Activated T-helper 1 cell treated with Interleukin-2 at 50 U/mL for 16 hours (primary cell): ENCODE measurements at regions not wholly inside any gene's neighbourhood (a gene's known extent, or its start where the extent isn't known, plus 50 kb on each side); places are given as distances from the start of the nearest gene placed in this dataset.
"Not testable (repeated sequence)": the region's sequence is repeated elsewhere in the genome, so short reads cannot be mapped to it uniquely, and the experiment has no call there.

Experiments used
- DNase-seq: peaks from one replicate; pipeline ENCODE4 v3.0.0-alpha.2; 2020; ENCODE audit warnings: low read depth

DNA sequence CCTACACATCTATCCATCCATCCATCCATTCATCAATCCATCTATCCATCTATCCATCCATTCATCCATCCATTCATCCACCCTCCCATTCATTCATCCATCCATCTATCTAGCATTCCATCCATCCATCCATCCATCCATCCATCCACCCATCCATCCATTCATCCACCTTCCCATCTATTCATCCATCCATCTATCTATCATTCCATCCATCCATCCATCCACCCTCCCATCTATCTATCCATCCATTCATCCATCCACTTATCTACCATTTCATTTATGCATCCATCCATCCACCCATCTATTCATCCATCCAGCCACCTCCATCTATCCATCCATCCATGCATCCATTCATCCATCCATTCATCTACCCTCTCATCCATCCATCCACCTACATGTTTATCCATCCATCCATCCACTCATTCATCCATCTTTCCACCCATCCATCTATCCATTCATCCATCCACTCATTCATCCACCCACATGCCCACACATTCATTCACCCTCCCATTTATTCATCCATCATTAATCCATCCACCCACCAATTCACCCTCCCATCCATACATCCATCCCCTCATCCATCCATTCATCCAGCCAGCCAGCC lies 258.5 kb downstream of the CRLF2 start:
- DNase-seq = no peak

DNA sequence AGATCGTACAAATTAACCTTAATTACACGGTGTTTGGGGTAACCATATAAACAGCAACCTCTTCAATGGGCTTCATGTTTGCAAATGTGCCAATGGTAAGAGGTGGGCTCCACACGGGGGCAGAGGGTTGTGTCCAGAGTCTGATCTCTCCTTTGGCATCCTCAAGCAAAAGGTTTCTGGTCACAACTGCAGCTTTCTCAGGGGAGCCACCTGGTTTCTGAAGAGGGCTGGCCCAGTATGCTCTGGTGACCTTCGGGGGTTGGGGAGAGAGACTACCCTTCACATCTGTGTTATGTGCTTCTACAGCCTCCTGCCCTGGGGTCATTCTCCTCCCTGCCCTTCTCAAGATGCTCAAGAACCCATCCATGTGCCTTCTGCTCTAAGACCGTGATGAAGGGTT lies 259.6 kb downstream of the CRLF2 start:
- DNase-seq = no peak

DNA sequence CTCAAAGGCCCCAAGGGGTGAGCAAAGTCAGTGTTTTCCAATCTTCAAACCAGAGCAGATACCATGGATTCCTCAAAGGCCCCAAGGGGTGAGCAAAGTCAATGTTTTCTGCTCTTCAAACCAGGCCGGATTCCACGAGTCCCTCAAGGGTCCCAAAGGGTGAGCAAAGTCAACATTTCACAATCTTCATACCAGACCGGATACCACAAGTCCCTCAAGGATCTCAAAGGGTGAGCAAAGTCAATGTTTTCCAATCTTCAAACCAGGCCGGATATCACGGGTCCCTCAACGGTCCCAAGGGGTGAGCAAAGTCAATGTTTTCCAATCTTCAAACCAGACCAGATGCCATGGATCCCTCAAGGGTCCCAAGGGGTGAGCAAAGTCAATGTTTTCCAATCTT lies 265.2 kb downstream of the CRLF2 start:
- not testable (repeated sequence) for DNase-seq

DNA sequence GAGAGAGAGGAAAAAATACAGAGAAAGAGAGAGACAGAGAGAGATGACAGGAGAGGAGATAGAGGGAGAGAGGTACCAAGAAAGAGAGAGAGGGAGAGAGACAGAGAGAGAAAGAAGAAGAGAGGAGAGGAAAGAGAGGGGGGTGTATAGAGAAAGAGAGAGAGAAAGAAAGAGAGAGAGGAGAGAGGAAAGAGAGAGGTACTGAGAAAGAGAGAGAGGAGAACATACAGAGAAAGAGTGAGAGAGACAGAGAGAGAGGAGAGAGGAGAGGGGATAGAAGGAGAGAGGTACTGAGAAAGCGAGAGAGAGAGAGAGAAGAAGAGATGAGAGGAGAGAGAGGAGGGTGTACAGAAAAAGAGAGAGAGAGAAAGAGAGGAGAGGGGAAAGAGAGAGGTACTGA lies 269.4 kb downstream of the CRLF2 start:
- DNase-seq = no peak

DNA sequence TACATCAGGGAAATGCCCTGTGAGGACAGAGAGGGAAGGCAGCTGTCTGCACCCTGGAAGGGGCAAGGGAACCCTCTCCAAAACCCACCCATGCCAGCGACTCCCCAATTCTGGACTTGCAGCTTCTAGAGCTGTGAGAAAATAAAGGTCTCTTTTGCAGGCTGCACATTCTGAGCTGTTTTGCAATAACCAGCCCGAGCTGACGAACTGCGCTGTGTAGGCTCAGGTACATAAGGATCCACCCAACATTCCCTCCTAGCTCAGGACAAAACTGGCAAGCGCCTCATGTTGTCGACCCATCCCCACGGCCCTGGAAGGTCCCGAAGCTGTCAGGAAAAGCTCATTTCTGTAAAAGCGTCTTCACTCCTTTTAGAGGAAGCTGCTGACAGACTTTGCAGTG lies 271.8 kb downstream of the CRLF2 start:
- no peak for DNase-seq

DNA sequence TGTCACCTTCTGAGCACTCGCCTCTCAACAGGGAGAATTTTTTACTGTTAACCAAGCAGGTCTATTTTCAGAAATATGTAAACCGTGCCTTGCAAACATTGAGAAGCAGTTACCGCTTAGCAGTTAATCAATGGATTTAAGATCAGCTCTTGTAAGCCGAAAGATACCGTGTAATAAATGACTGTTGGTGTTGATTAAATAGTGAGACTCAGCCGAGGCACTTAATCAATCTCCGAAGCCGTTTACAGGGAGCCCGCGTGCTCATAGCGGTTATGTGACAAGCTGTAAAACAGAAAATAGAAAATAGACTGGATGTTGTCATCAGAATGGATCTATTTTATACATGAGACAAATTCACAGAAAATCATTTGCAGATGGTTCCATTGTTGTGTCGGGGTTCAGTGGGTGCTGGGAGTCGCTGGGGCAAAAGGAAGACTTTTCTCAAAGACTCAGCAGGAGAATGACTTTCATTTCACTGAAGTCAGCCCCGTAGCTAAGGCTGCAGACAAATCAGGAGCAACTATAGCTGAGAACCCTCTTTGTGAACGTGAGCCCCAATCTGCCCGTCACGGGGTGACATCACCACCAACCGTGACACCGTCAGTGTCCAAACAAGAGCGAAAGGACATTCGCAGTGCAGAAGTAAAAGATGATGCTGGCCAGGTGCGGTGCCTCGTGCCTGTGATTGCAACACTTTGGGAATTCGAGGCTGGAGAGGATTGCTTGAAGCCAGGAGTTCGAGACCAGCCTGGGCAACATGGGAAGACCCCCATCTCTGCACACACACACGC lies 275.3 kb downstream of the CRLF2 start:
- no peak for DNase-seq

DNA sequence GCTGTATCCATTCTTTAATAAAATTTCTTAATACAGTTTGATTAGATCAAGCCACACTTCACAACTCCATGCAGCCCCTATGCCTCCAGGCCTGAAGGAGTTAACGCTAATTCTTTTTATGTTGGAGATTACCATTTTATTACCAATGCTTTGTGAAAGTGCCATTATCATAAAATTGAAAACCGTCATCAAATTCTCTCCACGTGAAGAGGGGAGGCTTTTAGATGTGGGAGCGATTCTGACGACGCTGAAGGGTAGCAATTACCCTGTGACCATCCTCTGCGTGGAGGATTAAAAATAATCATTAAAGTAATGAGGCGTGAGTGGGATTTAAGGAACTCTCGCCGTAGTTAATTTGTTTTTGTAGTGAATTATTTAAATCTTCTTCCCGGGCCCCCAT lies 278.8 kb downstream of the CRLF2 start:
- no peak for DNase-seq

DNA sequence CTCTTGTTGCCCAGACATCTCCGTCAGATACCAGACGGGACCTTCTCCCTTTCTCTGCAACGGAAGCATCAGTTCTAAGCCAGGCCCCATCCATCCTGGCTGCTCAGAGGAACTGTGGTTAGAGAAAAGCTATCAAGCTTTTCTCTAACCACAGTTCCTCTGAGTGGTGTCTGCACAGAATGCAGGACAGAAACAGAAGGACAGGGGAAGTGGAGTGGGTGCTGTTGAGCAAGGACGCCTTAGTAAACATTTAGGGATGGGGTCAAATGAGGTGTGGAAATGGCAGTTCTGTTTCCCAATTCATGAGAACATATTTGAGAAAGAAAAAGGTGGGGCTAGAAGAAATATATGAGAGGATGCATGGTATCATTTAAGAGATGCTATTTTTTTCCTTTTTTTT lies 283.8 kb downstream of the CRLF2 start:
- DNase-seq = no peak

DNA sequence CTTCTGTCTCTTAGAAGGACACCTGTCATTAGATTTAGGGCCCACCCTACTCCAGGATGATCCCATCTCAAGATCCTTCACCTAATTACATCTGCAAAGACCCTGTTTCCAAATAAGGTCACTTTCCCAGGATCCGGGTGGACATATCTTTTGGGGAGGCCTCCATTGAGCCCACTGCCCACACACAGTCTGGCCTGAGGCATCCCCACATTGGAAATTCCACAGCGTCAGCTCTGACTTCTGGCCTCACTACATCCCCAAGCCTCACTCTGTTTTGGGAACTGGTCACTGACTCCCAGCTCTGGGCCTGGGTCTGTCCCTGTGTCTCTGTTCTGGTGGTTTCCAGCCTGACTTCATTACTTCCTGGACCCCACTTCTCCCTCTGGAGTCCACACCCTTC lies 285.5 kb downstream of the CRLF2 start:
- DNase-seq = no peak

DNA sequence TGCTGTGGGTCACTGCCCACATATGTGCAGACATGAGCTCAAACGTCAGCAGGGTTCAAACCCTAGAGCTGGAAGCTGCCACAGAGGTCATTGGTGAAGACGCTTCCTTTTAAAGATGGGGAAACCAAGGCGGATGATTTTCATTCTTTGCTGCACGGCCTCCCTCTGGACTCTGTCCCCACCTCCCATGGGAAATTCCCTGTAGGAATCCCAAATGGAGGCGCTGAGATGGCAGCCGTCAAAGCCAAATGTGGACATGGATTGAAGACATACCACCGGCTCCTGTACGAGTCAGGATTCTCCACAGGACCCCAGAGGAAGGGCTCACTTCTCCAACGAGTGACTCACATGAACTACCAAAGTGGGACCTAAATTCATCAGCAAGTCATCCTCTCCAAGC lies 286.4 kb downstream of the CRLF2 start:
- DNase-seq = no peak

DNA sequence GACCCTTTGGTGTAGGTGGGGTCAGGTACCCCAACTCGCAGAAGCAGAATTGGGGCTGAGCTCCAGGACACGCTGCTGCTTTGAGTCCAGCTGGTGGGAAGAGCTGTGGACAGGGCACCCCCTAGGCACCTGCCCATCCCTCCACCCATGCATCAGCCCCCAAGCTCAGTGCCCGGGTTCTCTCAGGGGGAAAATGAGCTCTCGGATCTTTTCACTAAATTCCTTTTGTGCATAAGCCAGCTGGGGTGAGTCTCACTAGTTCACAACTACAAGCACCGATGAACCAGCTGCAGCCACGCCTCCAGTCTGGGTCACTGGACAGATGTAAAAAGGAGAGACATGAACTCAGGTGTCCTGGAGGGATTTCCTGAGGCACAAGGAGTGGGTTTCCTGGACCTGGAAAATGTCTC lies 286.8 kb downstream of the CRLF2 start:
- no peak for DNase-seq

DNA sequence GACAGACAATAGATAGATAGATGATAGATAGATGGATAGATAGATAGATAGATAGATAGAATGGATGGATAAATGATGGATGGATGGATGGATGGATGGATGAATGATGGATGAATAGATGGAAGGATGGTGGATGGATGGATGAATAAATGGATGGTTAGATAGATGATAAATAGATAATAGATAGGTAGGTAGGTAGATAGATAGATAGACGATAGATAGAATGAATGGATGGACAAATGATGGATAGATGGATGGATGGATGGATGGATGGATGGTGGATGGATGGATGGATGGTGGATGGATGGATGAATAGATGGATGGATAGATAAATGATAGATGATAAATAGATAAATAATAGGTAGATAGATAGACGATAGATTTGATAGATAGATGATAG lies 287.4 kb downstream of the CRLF2 start:
- no peak for DNase-seq

DNA sequence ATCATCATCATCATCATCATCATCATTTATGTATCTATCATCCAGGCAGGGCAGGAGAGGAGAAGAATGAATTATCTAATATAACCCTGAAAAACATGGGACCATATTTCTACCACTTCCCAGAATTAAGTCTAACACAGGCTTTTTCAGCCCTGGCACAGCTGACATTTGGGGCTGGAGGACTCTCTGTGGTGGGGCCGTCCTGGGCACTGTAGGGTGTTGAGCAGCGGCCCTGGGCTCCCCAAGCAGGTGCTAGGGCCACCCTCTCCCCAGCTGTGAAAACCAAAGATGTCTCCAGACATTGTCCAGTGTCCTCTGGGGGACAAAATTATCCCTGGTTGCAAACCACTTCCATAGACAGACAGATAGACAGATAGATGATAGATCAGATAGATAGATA lies 288.4 kb downstream of the CRLF2 start:
- no peak for DNase-seq

DNA sequence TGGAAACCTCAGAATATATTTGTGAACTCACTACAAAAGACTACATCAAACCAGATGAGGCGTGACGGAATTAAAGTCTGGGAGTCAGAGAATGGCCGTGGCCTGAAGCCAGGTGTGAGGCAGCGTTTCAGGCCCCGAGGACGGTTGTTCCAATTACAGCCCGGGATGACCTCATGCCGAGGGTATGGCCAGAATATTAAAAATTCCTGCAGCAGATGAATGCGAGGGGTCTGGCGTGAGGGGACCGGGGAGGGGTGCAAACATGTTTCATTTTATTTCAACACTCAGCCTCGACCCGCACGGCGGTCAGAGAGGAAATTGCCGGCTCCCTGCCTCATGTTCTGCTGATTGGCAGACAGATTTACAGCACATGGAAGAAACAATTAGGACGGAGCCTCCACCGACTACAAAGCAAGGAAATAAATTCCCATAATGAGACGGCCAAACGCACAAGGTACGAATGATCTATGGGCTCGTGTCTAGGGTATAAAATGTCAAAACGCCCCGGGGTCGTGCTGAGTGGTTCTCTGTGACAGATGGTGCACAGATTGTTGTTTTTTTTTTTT lies 289.7 kb downstream of the SHOX start:
- no peak for DNase-seq

DNA sequence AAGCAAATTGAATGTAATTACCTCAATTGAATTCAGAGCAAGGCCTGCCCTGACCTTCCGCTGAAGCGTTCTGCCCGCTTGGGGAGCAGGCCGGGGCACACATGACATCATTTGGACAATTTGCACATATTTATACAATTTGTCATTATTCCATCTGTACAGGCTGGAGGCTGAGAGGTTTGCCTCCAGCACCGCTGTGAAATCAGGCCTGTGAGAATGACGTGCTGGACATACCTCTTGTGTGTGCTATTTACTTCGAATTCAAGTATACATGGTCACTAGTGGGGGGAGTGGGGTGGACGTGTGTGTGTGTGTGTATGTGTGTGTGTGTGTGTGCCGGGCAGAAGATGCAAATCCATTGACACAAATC lies 285.6 kb downstream of the SHOX start:
- no peak for DNase-seq

DNA sequence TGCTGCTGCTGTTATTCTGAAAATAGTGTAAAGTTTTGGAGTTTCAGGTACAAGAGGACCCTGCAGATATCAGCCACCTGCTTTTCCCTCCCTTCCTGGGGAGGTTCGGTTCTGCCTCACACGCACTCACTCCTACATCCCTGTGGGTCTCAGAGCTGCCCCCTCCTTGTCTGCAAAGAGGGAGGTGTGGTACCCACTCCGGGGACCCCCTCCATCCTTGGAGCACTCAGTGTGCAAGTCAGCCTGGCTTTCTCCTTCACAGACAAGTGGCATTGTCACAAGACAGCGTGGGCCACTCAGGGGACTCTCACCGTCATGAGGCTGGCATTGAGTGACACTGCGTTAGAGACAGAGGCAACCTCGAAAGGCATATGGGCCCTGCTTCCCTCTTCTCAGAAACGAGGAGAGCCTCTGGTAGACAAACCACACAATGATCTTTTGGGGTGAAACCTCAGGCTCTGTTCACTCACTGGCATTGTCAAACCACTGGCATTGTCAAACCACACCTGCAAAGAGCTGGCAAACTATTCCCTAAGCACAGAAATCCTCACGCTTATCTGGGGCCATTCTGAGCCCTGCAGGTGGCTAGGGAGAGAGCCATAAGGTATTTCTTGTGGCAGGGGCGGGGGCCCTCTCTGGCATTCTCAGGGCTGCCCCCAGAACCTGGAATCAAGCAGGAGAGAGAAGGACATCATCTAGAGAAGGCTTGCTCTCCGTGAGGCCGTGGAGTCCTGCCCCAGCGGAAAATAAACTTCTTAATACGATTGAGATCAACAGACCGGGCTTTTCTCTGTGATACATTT lies 285.0 kb downstream of the SHOX start:
- DNase-seq = no peak

DNA sequence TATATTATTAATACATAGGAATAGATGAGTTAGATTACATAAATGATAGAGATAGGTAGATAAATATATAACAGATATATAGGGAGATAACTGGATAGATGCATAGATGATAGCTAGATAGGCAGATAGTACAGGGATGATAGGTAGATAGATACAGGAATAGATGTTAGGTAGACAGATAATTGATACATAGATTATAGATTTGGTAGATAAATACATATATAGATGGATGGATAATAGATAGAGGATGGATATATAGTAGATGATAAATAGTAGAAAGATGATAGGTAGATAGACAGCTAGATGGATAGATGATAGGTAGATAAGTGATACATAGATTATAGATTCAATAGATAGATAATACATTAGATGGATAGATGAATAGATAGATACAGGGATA lies 283.6 kb downstream of the SHOX start:
- DNase-seq = no peak

DNA sequence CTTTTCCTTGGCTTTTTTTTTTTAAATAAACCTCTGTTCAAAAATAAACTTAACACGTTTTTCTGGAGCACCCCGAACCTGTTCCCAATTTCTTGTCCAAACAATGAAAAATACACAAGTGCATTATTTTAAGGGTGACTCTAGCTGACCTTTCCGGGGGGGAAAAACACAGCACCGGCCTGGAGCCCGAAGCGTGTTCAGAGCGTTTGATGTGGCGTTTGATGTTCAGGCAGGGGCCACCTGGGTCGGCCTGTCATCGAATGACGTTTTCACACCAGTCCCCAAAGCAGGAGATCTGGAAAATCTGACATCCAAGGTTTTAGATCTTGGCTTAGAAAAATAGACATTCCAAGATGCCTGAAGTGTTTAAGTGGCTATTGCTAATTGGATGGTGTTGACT lies 282.1 kb downstream of the SHOX start:
- DNase-seq = no peak

DNA sequence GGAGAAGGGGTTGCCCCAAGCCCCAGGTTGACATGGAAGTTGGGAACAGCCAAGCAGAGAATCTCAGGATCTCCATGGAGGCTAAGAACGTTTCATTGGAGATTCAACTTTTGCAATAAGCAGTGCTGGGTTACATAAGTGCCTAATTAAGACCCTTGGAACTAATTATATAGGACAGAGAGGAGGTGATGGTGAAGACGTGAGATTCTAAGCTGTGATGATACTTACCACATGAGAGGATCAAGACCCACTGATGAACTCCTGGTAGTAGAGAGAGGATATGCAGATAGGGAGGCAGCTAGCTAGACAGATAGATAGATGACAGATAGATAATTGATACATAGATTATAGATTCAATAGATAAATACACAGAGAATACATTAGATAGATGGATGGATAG lies 278.5 kb downstream of the SHOX start:
- DNase-seq = not testable (repeated sequence)

DNA sequence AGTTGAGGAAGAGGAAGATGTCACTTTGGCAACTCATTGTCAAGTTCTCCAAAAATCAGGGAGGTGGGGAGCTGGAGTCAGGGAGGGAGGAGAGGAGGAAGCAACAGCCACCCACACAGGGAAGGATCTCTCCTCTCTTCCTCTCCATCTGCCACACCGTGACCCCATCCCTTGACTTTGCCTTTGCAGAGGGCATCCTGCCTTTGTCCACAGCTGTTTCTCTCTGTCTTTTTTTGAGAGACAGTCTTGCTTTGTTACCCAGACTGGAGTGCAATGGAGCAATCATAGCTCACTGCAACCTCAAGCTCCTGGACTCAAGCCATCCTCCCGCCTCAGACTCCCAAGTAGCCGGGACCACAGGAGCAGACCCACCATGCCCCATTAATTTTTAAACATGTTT lies 276.0 kb downstream of the SHOX start:
- DNase-seq = no peak

DNA sequence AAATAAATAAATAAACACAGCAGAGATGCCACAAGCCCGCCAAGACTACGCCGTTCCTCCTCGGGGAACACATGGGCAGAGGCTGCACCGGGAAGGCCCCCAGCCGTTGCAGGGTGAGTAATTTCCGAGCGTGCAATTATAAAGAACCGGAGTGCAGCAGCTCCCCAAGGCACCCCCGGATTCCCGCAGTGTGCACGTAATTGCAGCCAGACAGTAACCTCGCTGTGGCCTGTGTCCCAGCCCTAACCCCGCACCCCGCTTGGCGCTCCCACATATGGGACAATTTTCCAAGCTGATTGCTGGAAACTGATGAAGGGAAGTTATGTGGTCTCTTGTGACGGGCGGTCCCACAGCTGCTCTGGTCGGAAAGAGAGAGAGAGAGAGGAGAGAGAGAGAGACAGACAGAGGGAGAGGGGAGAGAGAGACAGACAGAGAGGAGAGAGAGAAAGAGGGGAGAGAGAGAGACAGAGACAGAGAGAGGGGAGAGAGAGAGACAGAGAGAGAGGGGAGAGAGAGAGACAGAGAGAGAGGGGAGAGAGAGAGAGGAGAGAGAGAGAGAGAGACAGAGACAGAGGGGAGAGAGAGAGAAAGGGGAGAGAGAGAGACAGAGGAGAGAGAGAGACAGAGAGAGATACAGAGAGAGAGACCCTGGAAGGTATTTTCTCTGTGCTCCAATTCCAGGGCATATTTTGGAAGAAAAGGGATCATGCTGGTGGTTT lies 275.4 kb downstream of the SHOX start:
- DNase-seq = no peak

DNA sequence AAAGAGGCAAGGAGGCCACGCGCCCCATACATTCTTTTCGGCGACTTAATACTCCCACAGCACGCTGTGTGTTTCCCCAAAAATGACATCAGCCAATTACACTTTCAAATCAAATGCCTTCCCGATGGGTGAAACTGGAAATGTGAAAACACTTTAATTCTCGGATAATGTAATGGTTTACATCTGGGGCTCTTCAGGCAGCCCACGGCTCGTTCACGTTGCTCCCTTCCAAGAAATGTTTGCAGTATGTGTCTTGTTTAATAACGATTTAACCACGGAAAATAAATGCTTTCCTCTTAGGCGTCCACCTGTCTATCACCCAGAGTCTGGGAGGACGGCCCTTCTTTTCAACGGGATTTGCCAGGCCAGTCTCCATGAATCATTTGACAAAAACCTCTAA lies 272.5 kb downstream of the SHOX start:
- no peak for DNase-seq
